ENCODE measurements at regions not wholly inside any gene's neighbourhood (a gene's known extent, or its start where the extent isn't known, plus 50 kb on each side); places are given as distances from the start of the nearest gene placed in this dataset.

DNA sequence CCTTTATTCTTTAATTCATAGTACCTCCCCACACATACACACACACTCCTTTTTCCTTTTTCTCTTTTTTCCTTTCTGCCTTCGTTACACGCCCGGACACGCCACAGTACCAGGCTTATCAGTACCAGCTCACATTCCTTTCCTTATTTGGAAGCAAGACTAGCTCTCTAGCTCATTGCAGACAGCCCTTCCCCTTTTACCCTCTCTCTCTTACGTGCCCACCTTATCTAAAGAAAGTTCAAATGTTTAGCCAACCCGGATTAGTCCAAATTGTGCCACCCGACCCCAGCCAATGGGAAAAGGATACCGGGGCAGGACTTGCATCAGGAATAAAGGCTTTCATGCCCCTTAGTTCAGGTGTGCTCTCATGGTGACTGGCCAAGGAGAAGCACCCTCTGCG is 194.7 kb upstream of the VCX3A start:
- no peak for TF ChIP-seq TAF1 (IDR thresholded peaks at IDR 0.05; ENCODE audit: low read depth)
- no peak for TF ChIP-seq CEBPB (IDR thresholded peaks at IDR 0.05)
- TF ChIP-seq YY1 (IDR thresholded peaks at IDR 0.05; ENCODE audit: low read depth) = no peak
- TF ChIP-seq RAD21 (IDR thresholded peaks at IDR 0.05; ENCODE audit: low read depth) = no peak
- TF ChIP-seq CREB1 (IDR thresholded peaks at IDR 0.05; ENCODE audit: low read depth) = no peak
- TF ChIP-seq NFIC (IDR thresholded peaks at IDR 0.05) = no peak
- TF ChIP-seq, protein P1, sequence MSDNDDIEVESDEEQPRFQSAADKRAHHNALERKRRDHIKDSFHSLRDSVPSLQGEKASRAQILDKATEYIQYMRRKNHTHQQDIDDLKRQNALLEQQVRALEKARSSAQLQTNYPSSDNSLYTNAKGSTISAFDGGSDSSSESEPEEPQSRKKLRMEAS (IDR thresholded peaks at IDR 0.05) = no peak
